Suppressor macrophage treated with lipopolysaccharide for 1 hour (primary cell): ENCODE measurements at regions not wholly inside any gene's neighbourhood (a gene's known extent, or its start where the extent isn't known, plus 50 kb on each side); places are given as distances from the start of the nearest gene placed in this dataset.
"Not testable (repeated sequence)": the region's sequence is repeated elsewhere in the genome, so short reads cannot be mapped to it uniquely, and the experiment has no call there.

Source experiments
- DNase-seq, 3 donors: peaks; one replicate each; pipeline ENCODE4 v3.0.0-alpha.2; 2020 to 2022

DNA sequence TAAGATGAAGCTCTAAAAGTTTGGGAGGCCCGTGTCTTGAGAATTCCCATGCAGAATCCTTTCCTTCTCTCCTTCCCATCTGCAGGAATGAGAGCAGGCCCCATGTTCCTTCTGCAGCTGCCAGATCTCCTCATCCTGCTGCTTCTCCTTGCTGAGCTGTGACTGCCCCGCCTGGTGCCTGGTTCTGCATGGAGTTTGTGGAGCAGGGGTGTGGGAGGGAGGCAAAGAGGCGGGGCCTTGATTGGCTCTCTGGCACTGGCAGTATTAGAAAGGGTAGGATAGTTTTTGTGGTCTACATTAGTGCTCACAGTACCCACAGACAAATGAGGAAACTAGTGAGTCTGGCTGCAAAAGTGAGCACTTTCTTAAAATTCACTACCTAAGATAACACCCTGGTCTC, 91.1 kb upstream of the CLPB start:
- peak in 2 of 3 donors; percentile 17 to 43 for DNase-seq

DNA sequence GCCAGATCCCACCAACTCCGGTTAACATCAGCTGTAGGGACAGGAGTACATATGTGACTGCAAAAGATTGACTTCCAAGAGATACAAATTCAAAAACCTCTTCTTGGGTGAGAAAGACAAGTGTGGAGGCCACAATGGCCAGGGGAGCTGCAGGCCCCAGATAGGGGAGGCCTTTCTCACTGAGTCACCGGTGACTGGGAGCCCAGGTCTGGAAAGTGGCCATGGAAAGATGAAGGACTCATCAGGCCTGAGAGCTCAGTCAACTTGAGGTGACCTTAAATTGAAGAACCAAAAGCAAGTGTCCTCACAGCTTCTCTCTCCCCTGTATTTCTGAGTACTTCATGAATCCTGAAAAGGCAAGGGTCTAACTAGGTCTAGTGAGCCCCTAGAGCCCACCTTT, 90.4 kb upstream of the CLPB start:
- DNase-seq, result no peak

DNA sequence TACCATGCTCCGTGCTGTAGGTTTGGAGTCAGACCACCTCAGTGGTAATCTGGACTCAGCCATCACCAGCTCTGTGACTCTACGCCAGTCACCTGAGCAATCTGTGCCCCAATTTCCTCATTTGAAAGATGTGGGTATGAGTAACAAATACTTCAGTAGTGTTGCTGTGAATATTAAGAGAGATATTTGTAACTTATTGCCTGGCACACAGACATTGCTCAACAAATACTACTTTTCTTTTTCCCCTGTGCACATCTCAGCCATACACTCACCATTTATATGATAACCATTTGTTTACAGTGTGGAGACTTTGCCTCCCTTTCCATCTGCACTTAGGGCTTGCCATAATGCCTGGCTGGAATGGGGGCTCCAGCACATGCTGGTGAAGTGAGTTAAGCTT, 89.7 kb upstream of the CLPB start:
- no peak for DNase-seq

DNA sequence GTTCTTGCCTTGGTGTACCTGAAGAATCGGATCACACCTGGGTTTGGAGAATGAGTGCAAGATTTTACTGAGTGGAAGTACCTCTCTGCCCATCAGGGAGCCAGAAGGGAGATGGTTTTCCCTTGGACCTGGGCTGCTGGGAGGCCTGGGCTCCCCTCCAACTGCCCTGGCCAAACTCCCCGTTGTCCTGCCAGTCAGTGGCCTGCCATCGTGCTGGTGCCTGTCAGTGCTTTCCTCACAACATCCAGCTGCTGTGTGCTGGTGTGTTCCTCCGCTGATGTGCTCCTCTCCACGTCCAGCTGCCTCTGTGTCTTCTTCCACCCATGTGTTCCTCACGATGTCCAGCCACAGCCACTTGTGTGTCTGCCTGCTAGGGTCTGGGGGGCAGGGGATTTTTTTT, 87.9 kb upstream of the CLPB start:
- DNase-seq, result no peak

DNA sequence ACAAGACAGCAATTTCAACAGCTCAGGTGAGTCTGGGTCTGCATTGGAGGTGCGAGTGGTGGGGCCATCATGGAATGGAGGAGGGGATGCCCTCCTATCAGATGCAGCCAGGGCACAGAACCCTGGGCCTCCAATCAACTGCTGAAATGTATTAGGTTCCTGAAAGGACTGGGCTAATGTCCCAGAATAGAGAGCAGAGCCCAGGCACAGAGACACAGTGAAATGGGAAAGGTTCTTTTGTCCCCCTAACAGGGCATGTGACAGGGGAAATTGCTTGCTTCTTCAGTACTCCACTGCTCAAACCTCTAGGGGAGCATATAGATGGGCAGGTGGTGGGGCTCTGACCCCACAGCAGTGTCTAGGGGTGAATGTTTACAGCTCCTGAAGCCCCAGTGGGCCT, 87.3 kb upstream of the CLPB start:
- no peak for DNase-seq

DNA sequence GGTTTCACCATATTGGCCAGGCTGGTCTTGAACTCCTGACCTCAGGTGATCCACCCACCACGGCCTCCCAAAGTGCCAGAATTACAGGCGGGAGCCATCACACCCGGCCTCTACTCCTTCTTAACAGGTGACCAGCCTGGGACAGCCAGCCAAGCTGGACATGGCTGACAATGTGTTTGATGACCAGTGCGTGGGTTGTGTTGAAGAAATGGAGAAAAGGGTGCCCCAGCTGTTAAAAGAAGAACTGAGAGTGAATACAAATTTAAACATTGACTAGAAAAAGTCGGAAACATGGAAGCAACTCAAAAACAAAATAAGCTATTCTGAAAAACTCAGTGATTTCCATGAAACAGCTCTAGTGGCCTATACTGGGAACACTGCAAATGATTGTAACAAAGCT, 86.5 kb upstream of the CLPB start:
- peak; percentile 29 to 52 (median 46) for DNase-seq

DNA sequence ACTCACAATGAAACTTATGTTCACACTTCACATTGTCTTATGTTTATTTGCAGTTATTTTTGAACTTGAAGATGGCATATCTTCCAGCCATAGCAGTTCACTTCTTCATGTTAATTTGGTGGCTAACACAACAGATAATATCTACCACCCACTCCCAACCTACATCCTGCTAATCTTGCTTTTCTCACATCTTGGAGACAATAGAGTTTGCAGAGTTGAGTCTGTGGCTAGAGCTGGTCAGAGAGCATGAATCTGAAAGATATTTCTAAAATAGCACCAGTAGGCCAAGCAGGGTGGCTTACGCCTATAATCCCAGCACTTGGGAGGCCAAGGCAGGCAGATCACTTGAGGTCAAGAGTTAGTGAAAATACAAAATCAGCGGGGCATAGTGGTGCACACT, 85.6 kb upstream of the CLPB start:
- not testable (repeated sequence) for DNase-seq

DNA sequence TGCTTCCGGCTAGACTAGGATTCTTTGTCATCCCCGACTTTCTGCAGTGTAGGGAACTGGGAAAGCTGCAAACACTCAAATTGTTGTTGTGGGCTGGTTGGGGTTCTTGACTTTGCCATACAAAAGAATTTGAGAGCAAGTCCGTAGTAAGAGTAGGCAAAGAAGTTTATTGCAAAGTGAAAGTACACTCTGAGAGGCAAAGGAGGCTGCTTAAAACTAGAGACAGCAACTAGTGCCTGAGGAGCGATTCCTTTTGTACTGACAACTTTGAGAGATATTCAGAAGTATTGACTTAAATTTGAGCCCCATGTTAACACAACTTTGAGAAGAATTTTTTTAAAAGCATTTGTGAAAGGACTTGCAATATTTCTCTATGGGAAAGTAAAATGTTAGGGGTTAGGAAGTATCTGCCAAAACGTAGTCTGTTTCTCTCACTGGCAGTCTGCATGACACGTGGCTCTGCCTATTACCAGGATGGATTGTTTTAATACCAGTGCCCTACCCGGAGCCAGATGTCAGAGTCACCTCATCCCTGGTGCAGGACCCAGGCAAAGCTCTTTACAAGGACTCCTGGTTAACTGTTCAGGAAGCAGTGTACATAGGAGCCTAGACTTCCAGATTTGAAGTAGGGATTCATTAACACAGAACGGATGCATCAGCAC, 85.0 kb upstream of the CLPB start:
- DNase-seq, result no peak

DNA sequence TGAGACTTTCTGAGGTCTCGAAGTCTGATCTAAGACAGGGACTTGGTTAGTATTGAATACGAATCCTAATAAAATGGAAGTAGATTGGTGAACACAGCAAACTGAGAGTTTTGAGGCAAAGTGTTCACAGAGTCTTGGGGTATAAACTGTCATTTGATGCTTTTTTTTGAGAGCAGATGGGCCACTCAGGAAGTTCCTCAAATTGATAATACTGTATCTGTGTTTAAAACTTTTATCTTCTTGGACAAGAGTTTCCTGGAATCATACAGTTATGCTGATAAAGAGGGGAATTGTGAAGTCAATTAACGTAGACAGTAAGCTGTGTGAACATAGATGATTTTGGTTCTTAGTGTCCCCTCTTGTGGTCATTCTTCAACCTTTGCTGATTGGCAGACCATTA, 80.0 kb upstream of the CLPB start:
- no peak for DNase-seq

DNA sequence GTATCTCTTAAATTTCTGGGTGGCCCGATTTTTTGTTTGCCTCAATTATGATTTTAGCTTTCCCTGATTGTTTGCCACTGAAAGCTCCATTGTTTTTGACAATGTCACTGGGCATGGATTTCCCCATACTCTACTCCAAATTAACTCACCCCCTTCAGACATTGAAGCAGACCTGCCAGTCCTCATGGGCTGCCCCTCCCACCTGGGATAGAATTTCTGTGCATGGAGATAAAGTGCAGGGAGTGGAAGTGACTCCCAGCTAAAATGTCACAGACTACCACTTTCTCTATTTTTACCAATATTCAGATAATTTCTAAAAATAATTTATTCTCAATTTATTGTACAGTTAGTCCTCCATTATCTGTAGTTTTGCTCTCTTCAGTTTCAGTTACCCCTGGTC, 79.1 kb upstream of the CLPB start:
- DNase-seq, result no peak

DNA sequence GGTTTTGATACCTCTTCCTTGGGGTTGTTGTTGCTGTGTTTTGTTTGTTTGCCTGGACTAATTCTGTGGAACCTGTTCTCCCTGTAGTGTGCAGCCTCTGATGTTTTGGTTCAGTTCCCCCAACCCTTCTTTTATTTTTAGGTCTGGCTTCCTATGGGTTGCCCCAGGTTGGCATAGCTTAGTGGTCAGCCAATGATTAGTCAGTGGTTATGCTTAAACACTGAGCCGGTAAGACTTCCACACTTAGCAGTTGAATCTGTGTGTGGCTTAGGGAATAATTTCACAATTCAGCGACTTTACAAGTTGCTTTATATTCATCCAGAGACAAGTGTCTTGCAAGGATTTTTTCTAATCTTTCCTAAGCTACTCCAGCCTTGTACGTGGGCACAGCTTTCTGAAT, 78.6 kb upstream of the CLPB start:
- no peak for DNase-seq

DNA sequence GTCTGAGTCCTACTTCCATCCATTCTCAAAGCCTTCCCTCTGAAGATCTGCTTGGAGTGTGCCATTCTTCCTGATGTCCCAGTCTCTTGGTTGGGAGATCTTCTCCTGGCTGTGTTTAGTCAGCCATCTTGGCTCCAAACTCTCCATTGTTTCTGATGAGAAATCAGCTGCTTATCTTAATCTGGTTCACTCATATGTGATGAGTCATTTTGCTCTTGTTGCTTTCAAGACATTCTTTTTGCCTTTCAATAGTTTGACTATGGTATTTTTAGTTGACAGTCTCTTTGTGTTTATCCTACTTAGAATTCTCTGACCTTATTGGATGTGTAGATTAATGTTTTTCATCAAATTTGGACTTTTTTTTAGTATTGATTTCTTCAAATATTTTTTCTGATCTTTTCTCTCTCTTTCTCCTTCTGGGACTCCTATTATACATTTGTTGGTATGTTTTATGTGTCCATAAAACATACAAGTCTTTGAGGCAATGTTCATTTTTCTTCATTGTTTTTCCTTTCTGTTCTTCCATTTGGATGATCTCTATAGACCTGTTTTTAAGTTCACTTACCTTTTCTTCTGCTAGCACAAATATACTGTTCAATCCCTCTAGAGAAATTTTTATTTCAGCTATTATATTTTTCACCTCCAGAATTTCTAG, 77.2 kb upstream of the CLPB start:
- DNase-seq, result no peak

DNA sequence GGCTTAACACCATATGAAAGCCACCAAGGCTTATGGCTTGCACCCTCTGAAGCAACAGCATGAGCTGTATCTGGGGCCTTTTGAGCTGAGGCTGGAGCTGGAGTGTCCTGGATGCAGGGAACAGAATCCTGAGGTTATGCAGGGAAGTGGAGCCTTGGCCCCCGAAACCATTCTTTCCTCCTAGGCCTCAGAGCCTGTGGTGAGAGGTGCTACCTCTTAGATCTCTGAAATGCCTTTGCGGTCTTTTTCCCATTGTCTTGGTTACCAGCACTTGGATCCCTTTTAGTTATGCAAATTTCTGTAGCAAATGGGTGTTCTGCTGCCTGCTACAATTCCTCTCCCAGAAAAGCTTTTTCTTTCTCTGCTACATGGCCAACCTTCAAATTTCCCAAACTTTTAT, 72.7 kb upstream of the CLPB start:
- no peak for DNase-seq

DNA sequence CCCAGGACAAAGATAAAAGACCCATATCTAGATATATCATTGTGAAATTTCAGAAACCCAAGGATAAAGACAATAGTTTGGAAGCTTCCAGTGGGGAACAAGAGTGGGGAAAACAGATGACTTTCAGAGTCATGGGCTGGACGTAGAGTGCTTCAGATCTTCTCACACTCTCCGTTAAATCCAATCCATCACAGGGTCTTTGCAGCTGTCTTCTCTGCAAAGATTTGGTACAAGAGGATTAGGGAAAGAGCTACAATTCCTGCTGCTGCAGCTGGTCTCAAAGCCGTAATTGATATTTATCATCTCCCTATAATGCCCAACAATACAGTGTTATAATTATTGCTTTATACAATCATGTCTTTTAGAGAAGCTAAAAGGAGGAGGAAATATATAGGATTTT, 63.4 kb upstream of the CLPB start:
- no peak for DNase-seq

DNA sequence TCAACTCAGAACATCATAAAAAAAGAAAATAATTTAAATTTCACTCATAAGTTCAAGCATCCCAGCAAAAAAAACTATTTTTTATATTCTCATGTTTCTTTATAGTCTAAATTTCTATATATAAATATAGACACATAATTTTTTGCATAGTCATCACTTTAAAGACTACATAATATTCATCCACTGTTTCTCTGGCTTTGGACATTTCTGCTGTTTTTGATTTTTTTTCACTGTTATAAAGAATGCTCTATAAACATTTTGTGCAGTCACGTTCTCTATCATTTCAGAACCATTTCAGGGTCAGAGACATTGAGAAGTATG, 59.7 kb upstream of the CLPB start:
- DNase-seq, result no peak

DNA sequence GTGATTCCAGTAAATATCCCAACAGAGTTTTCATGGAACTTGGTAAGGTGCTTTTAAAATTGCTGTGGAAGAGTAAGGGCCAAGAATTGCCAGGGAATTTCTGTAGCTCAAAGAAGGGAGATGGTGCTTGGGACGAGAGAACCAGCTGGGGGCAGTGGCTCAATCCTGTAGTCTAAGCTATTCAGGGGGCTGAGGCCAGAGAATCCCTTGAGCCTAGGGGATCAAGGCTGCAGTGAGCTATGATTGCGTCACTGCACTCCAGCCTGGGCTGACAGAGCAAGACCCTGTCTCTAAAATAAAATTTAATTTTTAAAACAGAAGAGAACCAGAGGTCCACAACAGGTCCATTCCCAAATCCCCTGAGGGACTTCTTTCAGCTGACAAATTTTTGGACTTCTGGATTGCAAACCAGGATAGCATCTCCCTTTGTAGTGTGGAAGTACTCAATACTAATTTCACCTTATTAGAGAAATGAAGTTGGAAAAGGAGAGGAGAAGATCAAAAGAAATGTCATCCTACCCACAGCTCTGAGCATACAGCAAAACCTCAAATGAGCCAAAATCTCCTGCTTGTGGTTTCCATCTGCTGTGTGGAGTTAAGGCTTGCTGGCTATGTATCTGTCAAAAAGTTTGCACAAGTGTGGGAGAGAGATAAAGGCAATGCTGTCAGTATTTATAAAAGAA, 59.2 kb upstream of the CLPB start:
- DNase-seq, result no peak

DNA sequence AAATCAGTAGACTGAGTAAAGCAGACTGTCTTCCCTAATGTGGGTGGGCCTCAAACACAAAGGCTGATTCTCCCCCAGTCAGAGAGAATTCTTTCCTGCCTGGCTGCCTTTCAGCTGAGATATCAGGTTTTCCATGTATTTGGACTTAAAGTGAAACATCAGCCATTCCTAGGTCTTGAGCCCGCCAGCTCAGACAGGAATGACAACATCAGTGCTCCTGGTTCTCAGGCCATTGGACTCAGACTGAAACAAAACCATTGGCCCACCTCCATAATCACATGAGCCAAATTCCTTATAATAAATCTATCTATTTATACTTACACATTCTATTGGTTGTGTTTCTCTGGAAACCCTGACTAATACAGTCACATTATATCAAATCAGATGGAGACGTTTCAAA, 56.7 kb upstream of the CLPB start:
- no peak for DNase-seq
